ENCODE measurements at regions not wholly inside any gene's neighbourhood (a gene's known extent, or its start where the extent isn't known, plus 50 kb on each side); places are given as distances from the start of the nearest gene placed in this dataset.

DNA sequence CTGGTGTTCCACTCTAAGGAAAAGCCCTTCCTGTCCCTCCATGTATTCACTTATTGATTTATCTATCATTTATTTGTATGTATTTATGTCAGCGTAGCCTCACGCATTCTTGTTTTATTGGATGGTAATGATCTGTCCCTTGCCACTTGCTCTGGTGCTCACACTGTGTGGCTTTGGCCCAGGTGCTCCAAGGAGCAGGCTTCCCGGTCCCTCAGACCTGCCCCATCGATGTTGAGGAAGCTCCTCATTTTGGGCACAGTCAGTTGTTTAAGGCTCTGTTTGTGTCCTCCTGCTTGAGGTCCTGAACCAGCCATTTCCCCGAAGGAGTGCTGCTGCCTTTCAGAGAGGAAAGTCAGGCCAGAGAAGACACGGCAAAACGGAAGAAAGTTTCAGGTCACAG is 1485.4 kb downstream of the TBC1D22A start:
- TF ChIP-seq EP300 (IDR thresholded peaks at IDR 0.05): no peak
- TF ChIP-seq, protein P1, sequence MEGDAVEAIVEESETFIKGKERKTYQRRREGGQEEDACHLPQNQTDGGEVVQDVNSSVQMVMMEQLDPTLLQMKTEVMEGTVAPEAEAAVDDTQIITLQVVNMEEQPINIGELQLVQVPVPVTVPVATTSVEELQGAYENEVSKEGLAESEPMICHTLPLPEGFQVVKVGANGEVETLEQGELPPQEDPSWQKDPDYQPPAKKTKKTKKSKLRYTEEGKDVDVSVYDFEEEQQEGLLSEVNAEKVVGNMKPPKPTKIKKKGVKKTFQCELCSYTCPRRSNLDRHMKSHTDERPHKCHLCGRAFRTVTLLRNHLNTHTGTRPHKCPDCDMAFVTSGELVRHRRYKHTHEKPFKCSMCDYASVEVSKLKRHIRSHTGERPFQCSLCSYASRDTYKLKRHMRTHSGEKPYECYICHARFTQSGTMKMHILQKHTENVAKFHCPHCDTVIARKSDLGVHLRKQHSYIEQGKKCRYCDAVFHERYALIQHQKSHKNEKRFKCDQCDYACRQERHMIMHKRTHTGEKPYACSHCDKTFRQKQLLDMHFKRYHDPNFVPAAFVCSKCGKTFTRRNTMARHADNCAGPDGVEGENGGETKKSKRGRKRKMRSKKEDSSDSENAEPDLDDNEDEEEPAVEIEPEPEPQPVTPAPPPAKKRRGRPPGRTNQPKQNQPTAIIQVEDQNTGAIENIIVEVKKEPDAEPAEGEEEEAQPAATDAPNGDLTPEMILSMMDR (IDR thresholded peaks at IDR 0.05): no peak
- TF ChIP-seq POLR2A (IDR thresholded peaks at IDR 0.05): no peak

Measured in tibial nerve (tissue), 4 donors.